ENCODE measurements at regions not wholly inside any gene's neighbourhood (a gene's known extent, or its start where the extent isn't known, plus 50 kb on each side); places are given as distances from the start of the nearest gene placed in this dataset.

DNA sequence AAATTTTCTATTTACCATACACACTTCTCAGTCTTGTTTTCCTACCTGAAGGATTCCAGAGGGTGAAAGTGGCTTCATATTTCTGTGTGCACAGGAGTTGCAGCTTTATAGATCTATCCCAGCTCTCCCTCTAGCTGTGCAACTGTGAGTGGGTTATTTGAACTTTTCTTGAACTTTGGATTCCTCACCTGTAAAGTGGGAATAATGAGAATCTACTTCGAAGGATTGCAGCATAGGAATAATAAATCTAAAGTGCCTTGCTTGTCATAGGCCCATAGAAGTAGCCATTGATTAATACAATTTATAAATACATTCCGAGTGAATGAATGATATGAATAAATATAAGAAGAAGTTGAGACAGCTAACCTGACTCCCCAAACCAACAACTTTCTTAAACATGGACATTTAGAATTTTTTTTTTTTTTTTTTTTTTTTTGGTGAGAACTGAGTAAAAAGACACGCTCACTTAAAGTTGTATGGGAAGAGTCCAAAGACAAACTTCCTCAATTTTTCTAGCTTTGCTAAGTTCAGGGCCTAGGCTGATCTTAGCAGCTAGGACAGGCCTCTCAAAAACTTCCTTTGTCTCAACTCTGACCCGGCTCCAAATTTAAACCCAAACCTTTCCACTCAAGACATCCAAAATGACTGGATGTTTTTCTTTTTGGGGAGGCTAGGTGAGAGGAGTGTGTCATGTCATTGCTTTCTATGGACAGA, 203.3 kb upstream of the FBXO11 start:
- TF ChIP-seq, protein P1, sequence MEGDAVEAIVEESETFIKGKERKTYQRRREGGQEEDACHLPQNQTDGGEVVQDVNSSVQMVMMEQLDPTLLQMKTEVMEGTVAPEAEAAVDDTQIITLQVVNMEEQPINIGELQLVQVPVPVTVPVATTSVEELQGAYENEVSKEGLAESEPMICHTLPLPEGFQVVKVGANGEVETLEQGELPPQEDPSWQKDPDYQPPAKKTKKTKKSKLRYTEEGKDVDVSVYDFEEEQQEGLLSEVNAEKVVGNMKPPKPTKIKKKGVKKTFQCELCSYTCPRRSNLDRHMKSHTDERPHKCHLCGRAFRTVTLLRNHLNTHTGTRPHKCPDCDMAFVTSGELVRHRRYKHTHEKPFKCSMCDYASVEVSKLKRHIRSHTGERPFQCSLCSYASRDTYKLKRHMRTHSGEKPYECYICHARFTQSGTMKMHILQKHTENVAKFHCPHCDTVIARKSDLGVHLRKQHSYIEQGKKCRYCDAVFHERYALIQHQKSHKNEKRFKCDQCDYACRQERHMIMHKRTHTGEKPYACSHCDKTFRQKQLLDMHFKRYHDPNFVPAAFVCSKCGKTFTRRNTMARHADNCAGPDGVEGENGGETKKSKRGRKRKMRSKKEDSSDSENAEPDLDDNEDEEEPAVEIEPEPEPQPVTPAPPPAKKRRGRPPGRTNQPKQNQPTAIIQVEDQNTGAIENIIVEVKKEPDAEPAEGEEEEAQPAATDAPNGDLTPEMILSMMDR (IDR thresholded peaks at IDR 0.05), result no peak
- no peak for TF ChIP-seq POLR2A (IDR thresholded peaks at IDR 0.05)
